ENCODE measurements at regions not wholly inside any gene's neighbourhood (a gene's known extent, or its start where the extent isn't known, plus 50 kb on each side); places are given as distances from the start of the nearest gene placed in this dataset.

DNA sequence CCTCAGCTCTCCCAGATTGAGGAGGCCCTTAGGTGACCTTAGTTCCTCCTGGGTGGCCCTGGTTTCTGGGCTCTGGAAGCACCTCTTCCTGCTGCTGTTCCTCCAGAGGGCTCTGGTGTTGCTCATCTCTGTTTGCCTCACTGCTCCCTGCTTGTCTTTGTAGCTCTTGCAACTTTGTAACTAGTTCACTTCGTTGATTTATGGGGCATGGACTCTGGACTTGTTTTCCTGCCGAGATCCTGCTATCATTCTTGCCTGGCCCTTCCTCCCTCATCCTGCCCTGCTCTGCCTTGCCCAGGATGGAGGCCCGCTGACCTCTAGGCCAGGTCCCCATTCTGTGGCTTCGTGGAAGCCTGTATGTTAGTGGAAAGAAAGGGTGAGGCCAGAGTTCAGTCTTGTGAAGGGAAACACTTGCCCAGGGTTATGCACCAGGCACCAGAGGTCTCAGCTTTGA, 169.3 kb downstream of the MACROH2A1 start:
- TF ChIP-seq, protein P1, sequence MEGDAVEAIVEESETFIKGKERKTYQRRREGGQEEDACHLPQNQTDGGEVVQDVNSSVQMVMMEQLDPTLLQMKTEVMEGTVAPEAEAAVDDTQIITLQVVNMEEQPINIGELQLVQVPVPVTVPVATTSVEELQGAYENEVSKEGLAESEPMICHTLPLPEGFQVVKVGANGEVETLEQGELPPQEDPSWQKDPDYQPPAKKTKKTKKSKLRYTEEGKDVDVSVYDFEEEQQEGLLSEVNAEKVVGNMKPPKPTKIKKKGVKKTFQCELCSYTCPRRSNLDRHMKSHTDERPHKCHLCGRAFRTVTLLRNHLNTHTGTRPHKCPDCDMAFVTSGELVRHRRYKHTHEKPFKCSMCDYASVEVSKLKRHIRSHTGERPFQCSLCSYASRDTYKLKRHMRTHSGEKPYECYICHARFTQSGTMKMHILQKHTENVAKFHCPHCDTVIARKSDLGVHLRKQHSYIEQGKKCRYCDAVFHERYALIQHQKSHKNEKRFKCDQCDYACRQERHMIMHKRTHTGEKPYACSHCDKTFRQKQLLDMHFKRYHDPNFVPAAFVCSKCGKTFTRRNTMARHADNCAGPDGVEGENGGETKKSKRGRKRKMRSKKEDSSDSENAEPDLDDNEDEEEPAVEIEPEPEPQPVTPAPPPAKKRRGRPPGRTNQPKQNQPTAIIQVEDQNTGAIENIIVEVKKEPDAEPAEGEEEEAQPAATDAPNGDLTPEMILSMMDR (IDR thresholded peaks at IDR 0.05; ENCODE audit: insufficient read depth, low read length, poor library complexity, severe bottlenecking): no peak
- TF ChIP-seq EZH2phosphoT487 (conservative IDR thresholded peaks at IDR 0.05; ENCODE audit: low read length): no peak

All from SU-DHL-6 (cell line).